Stimulated activated naive B cell treated with anti-CD40 and anti-IgM and Interleukin-4, amounts not matched to agents 10 μg/mL and 1 μg/mL and 100 μg/mL, for 72 hours (primary cell): ENCODE measurements at regions not wholly inside any gene's neighbourhood (a gene's known extent, or its start where the extent isn't known, plus 50 kb on each side); places are given as distances from the start of the nearest gene placed in this dataset.
"Not testable (repeated sequence)": the region's sequence is repeated elsewhere in the genome, so short reads cannot be mapped to it uniquely, and the experiment has no call there.

ENCODE experiments used
- ATAC-seq, 2 donors: fragments of 150-1000 bp; cut with Tn5 transposase; replicated peaks; 2 replicates each; pipeline ENCODE4 v1.10.0; 2021; ENCODE audit warnings: moderate library complexity in 1 of 2
- DNase-seq: peaks from one replicate; pipeline ENCODE4 v3.0.0; 2021
- H3K27ac Mint-ChIP-seq: one replicate; pipeline ENCODE4 v1.8.0; 2022; ENCODE audit warnings: mild to moderate bottlenecking, mixed read lengths
- H3K27me3 Mint-ChIP-seq, 2 donors: one replicate each; pipeline ENCODE4 v1.8.0; 2022; ENCODE audit warnings: mixed read lengths in 2 of 2
- H3K36me3 Mint-ChIP-seq, 2 donors: one replicate each; pipeline ENCODE4 v1.8.0; 2022; ENCODE audit warnings: mixed read lengths in 2 of 2, mild to moderate bottlenecking in 1 of 2
- H3K4me1 Mint-ChIP-seq, 2 donors: one replicate each; pipeline ENCODE4 v1.8.0; 2022; ENCODE audit warnings: mixed read lengths in 2 of 2, mild to moderate bottlenecking in 1 of 2
- H3K4me3 Mint-ChIP-seq, 2 donors: one replicate each; pipeline ENCODE4 v1.8.0; 2022; ENCODE audit warnings: mild to moderate bottlenecking in 2 of 2, mixed read lengths in 2 of 2, moderate library complexity in 1 of 2
- H3K9me3 Mint-ChIP-seq, 2 donors: one replicate each; pipeline ENCODE4 v1.8.0; 2022; ENCODE audit warnings: mixed read lengths in 2 of 2, mild to moderate bottlenecking in 1 of 2

DNA sequence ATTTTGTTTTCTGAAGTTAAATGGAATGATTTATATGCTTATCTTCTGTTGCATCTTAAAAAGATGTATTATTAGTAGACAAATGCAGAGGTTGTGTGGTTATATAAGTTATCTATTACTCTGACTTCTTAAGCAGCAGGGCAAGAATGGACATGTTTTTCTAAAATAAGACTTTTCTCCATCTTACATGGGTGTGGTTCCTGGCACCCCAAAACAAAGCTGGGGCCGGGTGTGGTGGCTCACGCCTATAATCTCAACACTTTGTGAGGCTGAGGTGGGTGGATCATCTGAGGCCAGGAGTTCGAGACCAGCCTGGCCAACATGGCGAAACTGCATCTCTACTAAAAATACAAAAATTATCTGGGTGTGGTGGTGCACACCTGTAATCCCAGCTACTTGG, 77.8 kb upstream of the PSMA6 start:
- not testable (repeated sequence) for H3K4me3 Mint-ChIP-seq, H3K9me3 Mint-ChIP-seq, H3K27me3 Mint-ChIP-seq, H3K27ac Mint-ChIP-seq, DNase-seq, ATAC-seq, H3K4me1 Mint-ChIP-seq
- peaks cover 7 to 12% of the 10 kb centered on the region in 2 donors for H3K36me3 Mint-ChIP-seq

DNA sequence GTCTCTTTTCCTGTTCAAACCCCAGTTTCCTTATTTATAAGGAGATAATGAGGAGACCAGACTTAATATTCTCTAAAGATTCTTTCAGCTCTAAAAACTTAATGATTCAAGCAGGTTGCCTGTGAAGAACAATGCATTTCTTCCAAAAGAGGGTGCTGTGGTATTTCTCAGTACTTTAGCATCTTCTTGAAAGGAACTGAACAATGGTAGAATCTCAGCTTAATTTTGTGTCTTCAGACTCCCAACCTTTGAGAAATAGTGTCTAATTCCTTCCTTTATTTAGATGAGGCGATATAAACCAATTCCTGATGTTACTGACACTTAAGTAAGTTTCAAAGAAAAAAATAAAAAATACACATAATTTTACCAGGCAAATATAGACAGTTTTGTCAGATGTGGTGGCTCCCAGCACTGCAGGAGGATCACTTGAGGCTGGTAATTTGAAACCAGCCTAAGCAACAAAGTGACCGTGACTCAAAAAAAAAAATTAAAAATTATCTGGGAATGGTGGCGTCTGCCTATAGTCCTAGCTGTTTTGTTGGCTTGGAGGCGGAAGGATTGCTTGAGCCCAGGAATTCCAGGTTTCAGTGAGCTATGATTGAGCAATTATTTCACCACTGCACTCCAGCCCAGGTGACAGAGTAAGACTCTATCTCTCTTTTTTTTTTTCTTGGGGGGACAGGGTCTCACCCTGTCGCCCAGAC, 76.9 kb upstream of the PSMA6 start:
- Mint-ChIP-seq H3K27me3 (no peaks in the 10 kb centered on the region), H3K4me1 (no peaks in the 10 kb centered on the region), H3K4me3 (no peak overlapping the region), H3K36me3 (peaks cover 7 to 15% of the 10 kb centered on the region in 2 donors), H3K9me3 (no peaks in the 10 kb centered on the region), H3K27ac (no peak overlapping the region)
- ATAC-seq = no peak
- no peak for DNase-seq

DNA sequence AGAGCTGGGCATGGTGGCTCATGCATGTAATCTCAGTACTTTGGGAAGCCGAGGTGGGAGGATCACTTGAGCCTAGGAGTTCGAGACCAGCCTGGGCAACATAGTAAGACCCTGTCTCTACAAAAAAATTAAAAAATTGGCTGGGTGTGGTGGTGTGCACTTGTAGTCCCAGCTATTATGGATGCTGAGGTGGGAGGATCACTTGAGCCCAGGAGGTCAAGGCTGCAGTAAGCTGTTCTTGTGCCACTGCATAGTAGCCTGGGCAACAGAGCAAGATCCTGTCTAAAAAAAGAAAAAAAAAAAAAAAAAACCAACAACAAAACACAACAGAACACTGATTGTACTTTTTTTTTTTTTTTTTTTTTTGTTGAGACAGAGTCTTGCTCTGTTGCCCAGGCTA, 74.0 kb upstream of the PSMA6 start:
- H3K4me1 Mint-ChIP-seq, ATAC-seq, H3K27ac Mint-ChIP-seq, H3K9me3 Mint-ChIP-seq, DNase-seq, H3K27me3 Mint-ChIP-seq, H3K4me3 Mint-ChIP-seq, H3K36me3 Mint-ChIP-seq: not testable (repeated sequence)

DNA sequence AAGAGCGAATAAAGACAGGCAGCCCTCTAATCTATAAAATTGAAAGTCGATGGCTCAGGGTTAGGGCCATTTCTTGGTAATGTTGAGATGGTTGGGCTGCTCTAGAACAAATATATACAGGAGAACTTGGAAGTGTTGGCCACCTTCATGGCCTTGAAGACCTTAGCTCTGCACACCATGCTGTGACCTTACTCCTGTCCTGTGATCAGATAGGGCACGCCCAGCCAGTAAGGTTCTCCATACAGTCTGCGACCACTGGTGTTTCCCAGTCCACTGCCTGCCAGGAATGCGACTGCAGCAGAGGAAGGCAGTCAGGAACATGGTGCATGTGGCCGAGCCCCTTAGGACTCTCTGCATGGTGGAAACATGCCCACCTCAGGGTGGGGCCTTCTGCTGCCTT, 73.2 kb upstream of the PSMA6 start:
- H3K4me3 Mint-ChIP-seq = no peak overlapping the region
- H3K27ac Mint-ChIP-seq = no peak overlapping the region
- no peak for DNase-seq
- ATAC-seq = no peak
- no peaks in the 10 kb centered on the region for H3K9me3 Mint-ChIP-seq
- peaks cover 4 to 9% of the 10 kb centered on the region in 2 donors for H3K36me3 Mint-ChIP-seq
- H3K27me3 Mint-ChIP-seq = no peaks in the 10 kb centered on the region
- no peaks in the 10 kb centered on the region for H3K4me1 Mint-ChIP-seq

DNA sequence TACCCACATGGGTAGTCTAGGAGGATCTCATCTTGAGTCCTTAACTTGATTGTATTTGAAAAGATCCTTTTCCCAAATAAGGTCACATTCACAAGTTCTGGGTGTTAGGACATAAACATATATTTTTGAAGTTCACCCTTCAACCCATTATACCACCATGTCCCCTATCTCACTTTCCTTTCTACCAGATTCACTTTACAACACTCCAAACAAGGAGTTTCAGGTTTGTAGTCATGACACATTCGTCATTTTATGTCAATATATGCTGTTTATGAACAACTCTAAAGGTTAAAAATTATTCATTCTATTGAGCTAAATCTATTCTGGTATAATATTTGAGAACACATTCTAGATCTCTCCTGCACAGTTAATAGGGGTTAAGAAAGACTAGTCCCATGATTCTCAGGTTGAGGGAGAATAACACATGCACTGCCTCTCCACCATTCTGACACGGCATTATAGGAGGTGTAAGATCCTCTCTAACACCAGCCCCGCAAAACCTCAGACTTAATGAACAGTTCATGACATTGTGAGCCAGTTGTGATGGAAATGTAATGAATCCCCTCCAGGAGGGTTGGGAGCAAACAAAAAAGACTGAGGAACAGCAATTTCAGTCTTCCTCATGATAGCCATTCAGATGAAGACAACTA, 72.0 kb upstream of the PSMA6 start:
- Mint-ChIP-seq H3K27me3 (no peaks in the 10 kb centered on the region), H3K4me3 (no peak overlapping the region), H3K27ac (peak overlapping the region; percentile 21), H3K9me3 (no peaks in the 10 kb centered on the region), H3K4me1 (no peaks in the 10 kb centered on the region), H3K36me3 (peaks cover 4 to 9% of the 10 kb centered on the region in 2 donors)
- ATAC-seq (no peak), DNase-seq (no peak)

GRCh38 chr14:35220920-35221319, 71.3 kb upstream of the PSMA6 start:
- ATAC-seq = no peak
- no peaks in the 10 kb centered on the region for H3K9me3 Mint-ChIP-seq
- peaks cover 4 to 9% of the 10 kb centered on the region in 2 donors for H3K36me3 Mint-ChIP-seq
- H3K4me3 Mint-ChIP-seq = no peak overlapping the region
- H3K27me3 Mint-ChIP-seq = no peaks in the 10 kb centered on the region
- no peaks in the 10 kb centered on the region for H3K4me1 Mint-ChIP-seq
- DNase-seq = no peak
- H3K27ac Mint-ChIP-seq = no peak overlapping the region

DNA sequence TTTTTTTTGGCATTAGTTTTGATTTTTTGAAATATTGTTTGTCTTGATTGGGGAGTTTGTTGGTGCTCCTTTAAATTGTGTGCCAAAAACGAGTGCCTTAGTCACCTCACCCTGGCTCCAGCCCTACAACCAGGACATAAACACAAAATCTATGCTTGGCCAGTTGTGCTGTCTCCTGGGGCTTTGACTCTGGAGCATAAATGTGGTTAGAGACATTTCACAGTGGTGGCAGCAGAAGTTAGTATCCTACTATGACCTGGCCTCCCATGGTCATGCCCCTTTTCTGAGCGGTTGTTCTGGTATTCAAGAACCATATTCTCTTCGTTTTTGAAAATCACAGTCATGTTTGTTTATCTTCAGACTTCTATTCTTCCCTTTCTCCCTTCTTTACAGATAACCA, 70.7 kb upstream of the PSMA6 start:
- Mint-ChIP-seq H3K36me3 (peaks cover 8 to 12% of the 10 kb centered on the region in 2 donors), H3K4me1 (no peaks in the 10 kb centered on the region), H3K27me3 (no peaks in the 10 kb centered on the region), H3K27ac (no peak overlapping the region), H3K9me3 (no peaks in the 10 kb centered on the region), H3K4me3 (no peak overlapping the region)
- ATAC-seq (no peak), DNase-seq (no peak)

GRCh38 chr14:35222324-35222723, 69.9 kb upstream of the PSMA6 start:
- ATAC-seq = no peak
- no peak overlapping the region for H3K4me3 Mint-ChIP-seq
- H3K27me3 Mint-ChIP-seq = no peaks in the 10 kb centered on the region
- H3K9me3 Mint-ChIP-seq = no peaks in the 10 kb centered on the region
- no peak for DNase-seq
- peaks cover 7 to 13% of the 10 kb centered on the region in 2 donors for H3K36me3 Mint-ChIP-seq
- no peak overlapping the region for H3K27ac Mint-ChIP-seq
- H3K4me1 Mint-ChIP-seq = no peaks in the 10 kb centered on the region

DNA sequence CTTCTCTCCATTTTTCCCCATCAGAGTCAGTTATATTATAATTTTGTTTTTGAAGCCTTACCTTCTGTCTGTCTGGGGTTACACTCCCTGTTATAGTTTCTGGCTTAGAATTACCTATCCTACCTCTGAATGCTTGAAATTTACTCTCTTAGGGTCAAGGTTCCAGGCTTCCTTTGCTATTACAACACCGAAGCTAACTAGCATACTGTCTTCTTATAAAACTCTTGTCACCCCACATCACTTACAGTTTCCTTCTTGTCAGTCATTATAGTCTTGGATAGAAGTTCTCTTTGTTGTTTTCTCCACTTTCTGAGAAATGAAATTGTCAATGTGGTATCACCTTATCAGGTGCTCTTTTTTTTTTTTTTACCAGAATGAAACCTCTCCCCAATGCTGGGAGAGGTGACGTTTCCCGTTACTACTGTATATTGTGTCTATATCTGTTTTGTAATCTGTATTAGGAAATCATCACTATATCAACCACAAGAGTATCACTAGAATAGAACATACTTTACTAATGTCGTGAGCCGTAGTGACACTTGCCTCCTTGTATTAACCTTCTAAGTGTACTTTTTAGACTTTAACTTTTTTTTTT, 69.2 kb upstream of the PSMA6 start:
- no peak for DNase-seq
- no peak for ATAC-seq
- H3K4me3 Mint-ChIP-seq = no peak overlapping the region
- no peaks in the 10 kb centered on the region for H3K9me3 Mint-ChIP-seq
- H3K36me3 Mint-ChIP-seq = peaks cover 3 to 15% of the 10 kb centered on the region in 2 donors
- no peaks in the 10 kb centered on the region for H3K4me1 Mint-ChIP-seq
- no peaks in the 10 kb centered on the region for H3K27me3 Mint-ChIP-seq
- H3K27ac Mint-ChIP-seq = no peak overlapping the region

GRCh38 chr14:35223927-35224326, 68.3 kb upstream of the PSMA6 start:
- Mint-ChIP-seq H3K9me3 (no peaks in the 10 kb centered on the region), H3K36me3 (peaks cover 5 to 18% of the 10 kb centered on the region in 2 donors), H3K27me3 (no peaks in the 10 kb centered on the region), H3K4me1 (no peaks in the 10 kb centered on the region), H3K27ac (no peak overlapping the region), H3K4me3 (no peak overlapping the region)
- ATAC-seq (no peak), DNase-seq (no peak)

DNA sequence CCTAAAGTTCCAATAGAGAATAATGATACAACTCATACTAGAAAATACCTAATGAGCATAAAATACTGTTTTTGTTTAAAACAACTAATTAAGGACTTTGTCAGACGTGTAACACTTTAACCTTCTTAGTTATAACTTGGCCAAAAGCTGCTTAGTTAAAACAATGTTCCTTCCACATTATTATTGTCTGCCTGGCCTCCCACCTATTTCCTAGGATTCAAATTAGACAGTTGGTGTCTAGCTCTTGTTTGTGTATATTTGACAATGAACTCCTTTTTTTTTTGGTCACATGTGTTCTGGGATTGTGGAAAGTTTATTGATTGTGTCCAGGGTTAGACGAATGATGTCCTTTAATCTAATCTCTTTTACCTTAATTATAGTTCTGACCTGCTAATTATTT, 67.6 kb upstream of the PSMA6 start:
- Mint-ChIP-seq H3K27ac (no peak overlapping the region), H3K4me1 (peaks cover 2 to 5% of the 10 kb centered on the region in 2 donors), H3K4me3 (no peak overlapping the region), H3K27me3 (no peaks in the 10 kb centered on the region), H3K36me3 (peaks cover 5 to 16% of the 10 kb centered on the region in 2 donors), H3K9me3 (no peaks in the 10 kb centered on the region)
- DNase-seq (no peak), ATAC-seq (no peak)

DNA sequence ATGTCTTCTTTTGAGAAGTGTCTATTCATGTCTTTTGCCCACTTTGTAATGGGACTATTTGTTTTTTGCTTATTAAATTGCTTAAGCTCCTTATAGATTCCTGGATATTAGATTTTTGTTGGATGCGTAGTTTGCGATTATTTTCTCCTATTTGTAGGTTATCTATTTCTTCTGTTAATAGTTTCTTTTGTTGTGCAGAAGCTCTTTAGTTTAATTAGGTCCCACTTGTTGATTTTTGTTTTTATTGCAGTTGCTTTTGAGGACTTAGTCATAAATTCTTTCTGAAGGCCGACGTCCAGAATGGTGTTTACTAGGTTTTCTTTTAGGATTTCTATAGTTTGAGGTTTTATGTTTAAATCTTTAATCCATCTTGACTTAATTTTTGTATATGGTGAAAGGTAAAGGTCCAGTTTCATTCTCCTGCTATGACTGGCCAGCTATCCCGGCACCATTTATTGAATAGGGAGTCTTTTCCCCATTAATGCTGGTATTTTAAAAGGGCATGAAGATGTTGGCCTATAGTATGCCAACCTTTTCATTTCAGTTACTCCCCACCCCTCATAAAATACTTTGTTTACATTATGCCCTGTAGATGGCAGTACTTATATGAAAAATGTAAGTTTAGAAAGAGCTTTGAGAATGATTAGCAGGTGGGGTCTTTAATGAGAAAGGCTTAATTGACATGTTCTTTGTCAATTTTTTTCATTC, 62.9 kb upstream of the PSMA6 start:
- peaks cover 9 to 23% of the 10 kb centered on the region in 2 donors for H3K4me1 Mint-ChIP-seq
- no peak overlapping the region for H3K4me3 Mint-ChIP-seq
- peaks cover 5 to 20% of the 10 kb centered on the region in 2 donors for H3K36me3 Mint-ChIP-seq
- H3K9me3 Mint-ChIP-seq = no peaks in the 10 kb centered on the region
- ATAC-seq (peak; percentile 56 to 58), DNase-seq (no peak)
- H3K27ac Mint-ChIP-seq = no peak overlapping the region
- H3K27me3 Mint-ChIP-seq = no peaks in the 10 kb centered on the region

GRCh38 chr14:35229792-35230089, 62.4 kb upstream of the PSMA6 start:
- Mint-ChIP-seq H3K9me3 (no peaks in the 10 kb centered on the region), H3K27ac (no peak overlapping the region), H3K4me1 (peaks cover 10 to 28% of the 10 kb centered on the region in 2 donors), H3K27me3 (no peaks in the 10 kb centered on the region), H3K4me3 (no peak overlapping the region), H3K36me3 (peaks cover 5 to 20% of the 10 kb centered on the region in 2 donors)
- DNase-seq = no peak
- ATAC-seq = no peak

- H3K4me3 Mint-ChIP-seq = no peak overlapping the region
- no peaks in the 10 kb centered on the region for H3K9me3 Mint-ChIP-seq
- H3K27me3 Mint-ChIP-seq = no peaks in the 10 kb centered on the region
- no peak for ATAC-seq
- peaks cover 10 to 28% of the 10 kb centered on the region in 2 donors for H3K4me1 Mint-ChIP-seq
- no peak overlapping the region for H3K27ac Mint-ChIP-seq
- no peak for DNase-seq
- H3K36me3 Mint-ChIP-seq = peaks cover 7 to 29% of the 10 kb centered on the region in 2 donors
Observed at GRCh38 chr14:35231207-35231760, 60.9 kb upstream of the PSMA6 start.
